SIG-M5 treated with dmso at 0.1 percent for 504 hours (cell line): ENCODE measurements at regions not wholly inside any gene's neighbourhood (a gene's known extent, or its start where the extent isn't known, plus 50 kb on each side); places are given as distances from the start of the nearest gene placed in this dataset.

ENCODE experiments used
- DNase-seq: peaks from one replicate; lab custom pipeline; 2025; ENCODE audit not compliant: unreplicated experiment; lab: John Stamatoyannopoulos, UW

DNA sequence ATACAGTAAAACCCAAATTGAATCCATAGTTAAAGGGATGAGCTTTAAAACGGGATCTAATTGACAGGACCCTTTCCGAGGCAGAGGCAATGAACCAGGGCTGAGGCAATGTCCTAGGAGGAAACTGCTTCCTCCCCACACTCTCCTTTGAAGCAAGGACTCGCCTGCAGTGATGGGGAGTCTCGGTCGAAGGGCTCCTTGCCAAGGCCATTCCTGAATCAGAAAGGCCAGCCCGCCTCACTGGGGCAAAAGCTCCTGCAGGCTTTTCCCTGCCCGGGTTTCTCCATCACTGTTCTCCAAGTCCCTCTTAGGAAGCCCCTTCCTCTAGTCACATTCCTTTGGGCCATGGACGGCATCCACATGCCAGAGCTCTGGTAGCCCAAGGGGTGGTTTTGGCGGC is 132.0 kb downstream of the RBFOX3 start:
- no peak for DNase-seq

GRCh38 chr17:79478051-79478461 is 132.8 kb downstream of the RBFOX3 start:
- no peak for DNase-seq

DNA sequence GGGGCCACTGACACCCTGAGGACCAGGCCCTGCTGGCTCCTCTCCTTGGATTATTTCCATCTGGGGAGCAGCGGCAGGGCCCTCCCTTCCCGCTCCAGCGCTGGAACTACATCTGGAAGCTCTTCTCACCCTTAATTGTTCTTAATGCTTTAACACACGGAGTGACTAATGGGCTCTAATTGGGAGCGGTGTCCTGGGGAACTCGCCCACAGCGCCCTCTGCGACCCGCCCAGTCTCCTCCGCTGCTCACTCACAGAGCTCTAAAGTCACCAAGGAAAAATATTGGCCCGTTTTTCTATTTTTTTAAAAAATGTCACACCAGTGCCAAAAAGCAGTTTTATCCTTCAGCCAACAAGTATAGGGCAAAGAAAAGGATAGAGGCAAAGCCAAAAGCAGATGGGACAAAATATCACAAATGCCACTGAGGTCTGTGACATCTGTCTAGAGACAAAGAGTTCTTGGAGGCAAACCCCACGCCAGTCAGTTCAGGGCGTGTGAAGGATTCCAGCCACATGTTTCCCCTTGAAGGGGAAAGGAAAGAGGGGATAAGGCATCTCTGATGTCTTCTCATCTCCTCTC is 134.7 kb downstream of the RBFOX3 start:
- no peak for DNase-seq

GRCh38 chr17:79473876-79474440 is 136.9 kb downstream of the RBFOX3 start:
- no peak for DNase-seq

- DNase-seq: no peak
Measured at GRCh38 chr17:79473111-79473875, 137.6 kb downstream of the RBFOX3 start.

DNA sequence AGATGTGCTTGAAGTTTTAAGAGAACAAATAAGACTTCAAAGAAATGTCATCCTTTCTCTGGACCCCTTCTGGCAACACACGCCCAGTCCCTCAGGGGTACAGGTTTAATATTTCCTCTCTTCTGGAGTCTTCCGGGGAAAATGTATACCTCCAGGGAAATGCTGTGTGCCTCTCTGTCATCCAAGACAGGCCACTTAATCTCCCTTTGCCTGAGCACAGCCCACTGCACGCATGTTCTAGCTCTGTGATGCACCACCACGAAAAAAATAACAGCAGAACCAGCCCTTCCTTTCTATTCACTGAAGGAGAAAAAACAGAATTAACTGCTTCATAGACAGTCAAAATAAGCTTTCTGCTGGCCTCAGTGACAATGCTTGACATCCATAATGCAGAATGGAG is 140.1 kb downstream of the RBFOX3 start:
- DNase-seq: no peak

- DNase-seq: no peak
Measured at GRCh38 chr17:79469646-79470045, 141.2 kb downstream of the RBFOX3 start.

- DNase-seq: no peak
Measured at GRCh38 chr17:79468183-79468944, 142.5 kb downstream of the RBFOX3 start.

- DNase-seq: no peak
Measured at GRCh38 chr17:79466562-79467350, 144.1 kb downstream of the RBFOX3 start.

DNA sequence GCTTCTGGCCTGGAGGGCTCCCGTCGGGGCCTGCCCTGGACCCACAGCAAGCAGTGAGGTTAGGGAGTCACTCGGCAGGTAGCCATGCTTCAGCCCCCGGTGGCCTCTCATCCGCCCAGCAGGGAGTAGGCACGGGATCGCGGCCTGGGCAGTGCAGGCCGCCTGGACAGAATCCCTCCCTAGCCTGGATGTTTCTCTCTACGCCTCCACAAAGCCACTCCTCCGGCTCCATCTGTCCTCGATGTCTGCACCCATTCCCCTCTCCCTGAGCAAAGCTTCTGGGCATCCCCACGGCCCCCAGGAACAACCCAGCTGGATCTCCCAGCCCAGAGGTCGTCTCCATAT is 145.2 kb downstream of the RBFOX3 start:
- no peak for DNase-seq

DNA sequence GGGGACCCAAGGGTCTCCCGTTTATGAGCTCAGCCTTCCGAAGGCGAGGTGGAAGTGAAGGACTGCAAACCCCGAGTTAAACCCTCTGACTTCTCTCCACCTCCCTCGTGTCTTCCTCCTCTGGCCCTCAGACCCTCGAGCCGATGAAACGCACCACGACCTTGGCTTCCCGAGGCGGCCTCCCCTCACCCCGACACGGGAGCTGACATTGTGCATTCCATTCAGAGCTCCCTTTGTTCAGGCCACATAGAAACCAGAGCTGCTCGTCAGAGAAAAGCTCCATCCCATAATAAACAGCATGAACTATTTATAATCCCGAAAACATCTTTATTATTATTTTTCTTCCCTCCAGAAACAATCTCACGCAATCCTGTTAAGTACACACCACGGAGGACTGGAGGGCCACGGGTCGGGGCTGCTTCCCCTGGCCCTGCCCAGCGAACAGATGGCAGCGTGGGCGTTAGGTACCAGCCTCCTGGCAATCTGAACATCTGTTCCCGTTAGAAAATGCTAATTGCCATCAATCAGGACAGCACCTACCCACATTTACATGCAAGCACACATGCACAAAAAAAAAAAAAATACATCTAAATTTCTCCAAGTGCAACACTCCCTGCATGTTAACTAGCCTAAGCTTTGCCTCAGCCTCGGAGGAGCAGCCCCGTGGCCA is 145.7 kb downstream of the RBFOX3 start:
- DNase-seq: no peak

GRCh38 chr17:79464318-79465010 is 146.4 kb downstream of the RBFOX3 start:
- no peak for DNase-seq

DNA sequence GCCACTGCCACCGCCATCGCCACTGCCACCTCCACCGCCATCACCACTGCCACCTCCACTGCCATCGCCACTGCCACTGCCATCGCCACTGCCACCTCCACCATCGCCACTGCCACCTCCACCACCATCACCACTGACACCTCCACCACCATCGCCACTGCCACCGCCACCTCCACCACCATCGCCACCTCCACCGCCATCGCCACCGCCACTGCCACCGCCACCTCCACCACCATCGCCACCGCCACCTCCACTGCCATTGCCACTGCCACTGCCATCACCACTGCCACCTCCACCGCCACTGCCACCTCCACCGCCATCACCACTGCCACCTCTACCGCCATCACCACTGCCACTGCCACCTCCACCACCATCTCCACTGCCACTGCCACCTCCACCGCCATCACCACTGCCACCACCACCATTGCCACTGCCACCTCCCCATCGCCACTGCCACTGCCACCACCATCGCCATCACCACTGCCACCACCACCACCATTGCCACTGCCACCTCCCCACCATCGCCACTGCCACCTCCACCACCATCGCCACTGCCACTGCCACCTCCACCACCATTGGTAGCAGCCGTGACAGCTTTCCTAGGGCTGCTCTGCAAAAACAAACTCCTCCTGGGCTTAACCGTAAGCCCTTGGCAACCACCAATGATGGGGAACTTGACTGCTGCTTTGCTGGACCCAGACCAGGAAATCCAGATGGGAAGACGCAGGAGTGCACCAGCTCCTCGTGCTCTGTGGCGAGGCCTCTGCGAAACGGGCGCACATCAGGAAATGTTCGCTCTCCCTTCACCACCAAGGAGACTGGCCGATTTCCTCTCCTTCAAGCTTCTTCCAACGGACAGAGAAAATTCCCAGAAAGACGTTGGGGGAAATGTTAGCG is 147.2 kb downstream of the RBFOX3 start:
- DNase-seq: no peak

- no peak for DNase-seq
Measured at GRCh38 chr17:79461041-79461440, 149.8 kb downstream of the RBFOX3 start.

DNA sequence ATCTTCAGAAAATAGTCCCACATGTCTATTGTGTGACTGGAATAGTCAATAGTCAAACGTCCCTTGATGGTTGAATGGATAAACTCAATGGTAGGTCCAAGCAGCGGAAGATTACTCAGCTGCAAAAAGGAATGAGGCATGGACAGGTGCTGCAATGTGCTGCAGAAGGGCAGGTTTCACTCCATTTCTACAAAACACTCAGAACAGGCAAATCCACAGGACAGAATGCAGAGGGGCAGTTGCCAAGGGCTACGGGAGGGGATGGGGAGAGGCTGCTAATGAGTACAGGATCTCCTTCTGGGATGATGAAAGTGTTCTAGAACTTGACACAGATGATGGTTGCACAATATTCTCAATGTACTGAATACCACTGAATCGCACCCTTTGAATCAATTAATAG is 151.0 kb downstream of the RBFOX3 start:
- no peak for DNase-seq

DNA sequence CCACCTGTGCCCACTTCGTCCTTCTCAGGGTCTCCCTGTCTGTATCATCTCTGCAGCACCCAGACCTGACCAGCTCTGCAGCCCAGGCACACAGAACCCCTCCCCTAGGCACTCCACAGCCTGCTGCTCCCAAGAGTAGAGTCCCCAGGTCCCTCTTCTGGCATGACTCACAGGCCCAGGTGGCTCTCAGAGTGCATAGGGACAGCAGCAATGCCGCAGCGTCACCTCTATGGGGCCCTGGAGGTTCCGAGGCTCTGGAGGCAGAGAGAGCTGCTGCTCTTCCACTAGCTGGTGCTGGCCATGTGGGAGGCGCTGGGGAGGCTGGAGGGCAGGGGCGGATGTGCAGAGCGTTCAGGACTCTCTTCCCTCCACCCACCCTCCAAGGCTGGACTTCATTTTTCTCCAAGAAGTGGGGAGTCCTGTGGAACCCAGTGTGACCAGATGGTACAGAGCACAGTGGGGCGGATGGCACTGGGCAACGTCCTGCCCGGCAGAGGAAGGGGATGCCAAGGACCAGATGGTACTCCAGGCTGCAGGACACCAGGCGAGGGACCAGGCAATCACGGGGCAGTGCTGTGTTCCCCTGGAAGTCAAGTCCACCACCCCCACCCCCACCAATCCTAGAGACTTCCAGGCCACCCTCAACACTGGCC is 151.7 kb downstream of the RBFOX3 start:
- DNase-seq: no peak

GRCh38 chr17:79458356-79458755 is 152.5 kb downstream of the RBFOX3 start:
- DNase-seq: no peak

DNA sequence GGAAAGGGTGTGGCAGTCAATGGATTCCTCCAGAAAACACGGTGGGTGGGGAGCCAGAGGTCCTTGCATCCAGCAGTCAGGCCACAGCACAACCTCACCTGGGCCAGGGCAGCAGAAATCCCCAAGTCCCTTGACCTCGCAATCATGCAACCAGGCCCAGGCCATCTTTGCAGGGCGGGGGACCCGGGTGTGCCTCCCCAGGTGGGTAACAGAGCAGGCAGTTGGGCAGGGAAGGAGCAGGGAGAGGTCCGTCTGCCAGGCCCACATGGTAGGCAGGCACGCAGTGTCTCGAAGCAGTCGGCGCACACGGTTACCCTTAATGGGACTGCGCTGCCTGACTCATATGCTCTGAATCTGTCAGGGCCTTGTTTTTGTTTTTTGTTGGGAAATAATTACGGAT is 153.0 kb downstream of the RBFOX3 start:
- DNase-seq: no peak
